Pancreas (tissue), 10 donors: ENCODE measurements at regions not wholly inside any gene's neighbourhood (a gene's known extent, or its start where the extent isn't known, plus 50 kb on each side); places are given as distances from the start of the nearest gene placed in this dataset.

Experiments used
- ATAC-seq, 4 donors: fragments of 200-7000 bp; cut with Tn5 transposase; one replicate each; pipeline versions ENCODE4 v1.8.0 to v1.9.1; 2020; ENCODE audit warnings: mild to moderate bottlenecking in 4 of 4, moderate library complexity in 4 of 4
- DNase-seq, 6 donors: peaks; one replicate each; pipeline ENCODE4 v3.0.0-alpha.2; 2020
- FAIRE-seq: peaks from 2 replicates; lab custom pipeline; 2012; peaks lifted over from hg19 to GRCh38; lab: Jason Lieb, UNC
- H3K27ac ChIP-seq, 4 donors: fragments of 200-600 bp; sonication (generic); 1 replicate in 3 of 4; 2 replicates in 1 of 4; pipeline versions ENCODE4 v1.5.0 to v1.8.0; 2020
- H3K27me3 ChIP-seq, 4 donors: fragments of 200-600 bp; one replicate each; pipeline ENCODE4 v1.8.0; 2021
- H3K36me3 ChIP-seq, 3 donors: fragments of 200-600 bp; sonication (generic) in 1 of 3; one replicate each; pipeline versions ENCODE4 v1.5.0 to v1.8.0; 2020 to 2021
- H3K4me1 ChIP-seq, 3 donors: fragments of 200-600 bp; one replicate each; pipeline ENCODE4 v1.8.0; 2021
- H3K4me3 ChIP-seq, 4 donors: fragments of 200-600 bp; sonication (generic) in 2 of 4; one replicate each; pipeline versions ENCODE4 v1.5.0 to v1.8.0; 2020 to 2021
- H3K9me3 ChIP-seq, 4 donors: fragments of 200-600 bp; one replicate each; pipeline ENCODE4 v1.8.0; 2021
- CTCF ChIP-seq, 4 donors: fragments of 200-600 bp; sonication (generic) in 3 of 4; IDR thresholded peaks; one replicate each; pipeline versions ENCODE4 v1.5.0 to v1.8.0; 2021; ENCODE audit warnings: antibody characterized with exemption in 4 of 4
- WGBS, 2 donors: extraction: QIAGEN DNeasy Blood & Tissue Kit; methylation state at CpG; one replicate each; pipeline ENCODE4 v1.1.7; 2013; 5-methylcytosine and 5-hydroxymethylcytosine counted together
- intact Hi-C, 3 donors: fragments of 100-400 bp; cut with DNase I; formaldehyde crosslinking; loops; one replicate each; pipeline versions ENCODE4 v1.11.1 to v1.14.2; 2022
- donor health status: healthy with polysubstance abuse.
- donor health status: DM: no; HTN: no; CAD: no; lungs with moderate emphysema.
- donor health status: DM: no; HTN: no; CAD: no.
- donor health status: control.
- donor health status: control.
- donor health status: Bipolar disorder and iron deficiency.
- donor health status: DM: yes; HTN: yes; CAD: no.
- donor health status: DM: no; HTN: no; CAD: no.
- donor health status: DM: no; HTN: no; CAD: no.
- donor health status: DM: yes; HTN: yes; CAD: no.

DNA sequence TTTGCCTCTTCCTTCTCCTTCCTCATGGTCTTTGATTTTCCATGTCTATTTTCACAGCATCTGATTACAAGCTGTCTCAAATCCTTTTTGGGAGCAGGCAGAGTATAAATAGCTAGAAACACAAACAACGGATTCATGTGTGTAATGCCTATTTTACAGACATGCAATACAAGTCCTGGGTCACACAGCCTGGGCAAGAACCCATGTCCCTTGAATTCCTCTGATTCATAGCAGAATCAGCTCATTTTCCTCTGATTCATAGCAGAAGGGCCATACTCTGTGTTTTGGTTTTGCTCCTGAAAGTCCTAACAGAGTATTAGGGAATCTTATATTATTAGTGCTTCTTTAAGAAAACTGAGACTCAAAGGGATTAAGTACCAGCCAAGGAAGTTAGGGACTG is 71.3 kb downstream of the IRX5 start:
- WGBS, 2 donors = 49 to 71% methylated on average over 1 of the region's 1 CpG
- no peak overlapping the region for H3K27ac ChIP-seq
- no peak for FAIRE-seq
- intact Hi-C loops = no loop called here
- TF ChIP-seq CTCF (IDR thresholded peaks at IDR 0.05) = no peak
- H3K4me3 ChIP-seq = no peak overlapping the region
- H3K27me3 ChIP-seq = peaks cover 0 to 22% (median 0%) of the 10 kb centered on the region in 4 donors
- no peak for ATAC-seq
- no peaks in the 10 kb centered on the region for H3K36me3 ChIP-seq
- H3K4me1 ChIP-seq = no peaks in the 10 kb centered on the region
- H3K9me3 ChIP-seq = no peaks in the 10 kb centered on the region
- DNase-seq = no peak

- no peak overlapping the region for H3K27ac ChIP-seq
- ATAC-seq (no peak), DNase-seq (no peak), FAIRE-seq (no peak)
- H3K4me1 ChIP-seq = no peaks in the 10 kb centered on the region
- no peaks in the 10 kb centered on the region for H3K36me3 ChIP-seq
- no peak for TF ChIP-seq CTCF (IDR thresholded peaks at IDR 0.05)
- H3K27me3 ChIP-seq = peaks cover 0 to 22% (median 0%) of the 10 kb centered on the region in 4 donors
- WGBS, 2 donors = 53 to 55% methylated on average over 5 of the region's 5 CpGs
- H3K4me3 ChIP-seq = no peak overlapping the region
- intact Hi-C loops = no loop called here
- no peaks in the 10 kb centered on the region for H3K9me3 ChIP-seq
These were observed 71.8 kb downstream of the IRX5 start for GRCh38 chr16:55002419-55002818.

GRCh38 chr16:55003306-55003705 is 72.6 kb downstream of the IRX5 start:
- ATAC-seq = no peak
- 51 to 63% methylated on average over 2 of the region's 2 CpGs for WGBS, 2 donors
- Histone ChIP-seq H3K27me3 (peaks cover 0 to 21% (median 0%) of the 10 kb centered on the region in 4 donors), H3K9me3 (no peaks in the 10 kb centered on the region), H3K36me3 (no peaks in the 10 kb centered on the region), H3K27ac (no peak overlapping the region), H3K4me1 (no peaks in the 10 kb centered on the region), H3K4me3 (no peak overlapping the region)
- FAIRE-seq = no peak
- intact Hi-C loops = no loop called here
- DNase-seq = no peak
- TF ChIP-seq CTCF (IDR thresholded peaks at IDR 0.05) = no peak

- no peaks in the 10 kb centered on the region for H3K36me3 ChIP-seq
- no peak for TF ChIP-seq CTCF (IDR thresholded peaks at IDR 0.05)
- peaks cover 0 to 16% (median 0%) of the 10 kb centered on the region in 4 donors for H3K27me3 ChIP-seq
- no peak for FAIRE-seq
- ATAC-seq = no peak
- H3K9me3 ChIP-seq = no peaks in the 10 kb centered on the region
- no peak for DNase-seq
- H3K27ac ChIP-seq = no peak overlapping the region
- no peaks in the 10 kb centered on the region for H3K4me1 ChIP-seq
- 70 to 74% methylated on average over 12 of the region's 12 CpGs for WGBS, 2 donors
- intact Hi-C loops = no loop called here
- no peak overlapping the region for H3K4me3 ChIP-seq
These were observed 73.3 kb downstream of the IRX5 start for GRCh38 chr16:55003916-55004315.

DNA sequence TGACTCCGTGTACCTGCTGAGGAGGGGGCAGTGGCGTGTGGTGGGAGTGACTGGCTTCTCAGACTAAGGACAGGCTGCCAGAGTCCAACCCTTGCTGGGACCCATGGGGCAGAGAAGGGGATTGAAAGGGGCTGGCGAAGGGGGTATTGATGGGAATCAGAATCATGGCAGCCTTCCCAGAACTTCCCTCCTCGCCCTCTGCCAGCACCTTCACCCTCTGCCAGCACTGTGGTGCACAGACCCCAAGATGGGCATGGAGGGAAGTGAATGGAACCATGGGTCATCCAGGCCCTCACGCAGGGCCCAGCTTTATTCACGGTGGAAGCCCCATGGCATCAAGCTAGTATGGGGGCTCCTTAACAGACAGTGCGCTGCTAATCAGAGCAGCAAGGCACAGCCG is 76.8 kb downstream of the IRX5 start:
- no peak for FAIRE-seq
- WGBS, 2 donors = 70 to 76% methylated on average over 8 of the region's 8 CpGs
- H3K36me3 ChIP-seq = no peaks in the 10 kb centered on the region

More for the DNA sequence above, 76.8 kb downstream of the IRX5 start:
- H3K4me3 ChIP-seq = no peak overlapping the region
- TF ChIP-seq CTCF (IDR thresholded peaks at IDR 0.05) = no peak
- ATAC-seq (no peak), DNase-seq (no peak)
- no peaks in the 10 kb centered on the region for H3K4me1 ChIP-seq
- no peak overlapping the region for H3K27ac ChIP-seq
- no peaks in the 10 kb centered on the region for H3K27me3 ChIP-seq
- no peaks in the 10 kb centered on the region for H3K9me3 ChIP-seq
- intact Hi-C loops = no loop called here
